Astrocyte (in vitro differentiated cells and primary cell): ENCODE measurements at regions not wholly inside any gene's neighbourhood (a gene's known extent, or its start where the extent isn't known, plus 50 kb on each side); places are given as distances from the start of the nearest gene placed in this dataset.

Source experiments
- DNase-seq: peaks from one replicate; pipeline ENCODE4 v3.0.0-alpha.2; 2010; ENCODE audit warnings: low read depth
- FAIRE-seq: peaks from 2 replicates; lab custom pipeline; 2011; peaks lifted over from hg19 to GRCh38; lab: Jason Lieb, UNC
- H2AFZ ChIP-seq: 2 replicates; pipeline ENCODE4 v1.6.0; 2012; ENCODE audit warnings: low read depth, low read length, inconsistent platforms
- H3K27ac ChIP-seq: 2 replicates; pipeline ENCODE4 v1.5.1; 2011; ENCODE audit warnings: low read depth, low read length, inconsistent platforms
- H3K27me3 ChIP-seq: 2 replicates; pipeline ENCODE4 v1.6.0; 2011; ENCODE audit warnings: low read length, inconsistent platforms; ENCODE audit not compliant: insufficient read depth
- H3K36me3 ChIP-seq: 2 replicates; pipeline ENCODE4 v1.5.1; 2011; ENCODE audit warnings: low read length, inconsistent platforms; ENCODE audit not compliant: insufficient read depth
- H3K4me1 ChIP-seq: 2 replicates; pipeline ENCODE4 v1.5.1; 2011; ENCODE audit warnings: low read length, inconsistent platforms; ENCODE audit not compliant: insufficient read depth
- H3K4me2 ChIP-seq: 2 replicates; pipeline ENCODE4 v1.6.0; 2012; ENCODE audit warnings: low read length, inconsistent platforms
- H3K4me3 ChIP-seq: 2 replicates; pipeline ENCODE4 v1.5.1; 2011; ENCODE audit warnings: low read depth, mild to moderate bottlenecking, low read length, inconsistent platforms; ENCODE audit not compliant: insufficient read depth
- H3K79me2 ChIP-seq: 2 replicates; pipeline ENCODE4 v1.6.0; 2012; ENCODE audit warnings: mild to moderate bottlenecking, low read length, inconsistent platforms; ENCODE audit not compliant: insufficient read depth
- H3K9ac ChIP-seq: 2 replicates; pipeline ENCODE4 v1.6.0; 2012; ENCODE audit warnings: mild to moderate bottlenecking, low read length, inconsistent platforms
- H3K9me3 ChIP-seq: 2 replicates; pipeline ENCODE4 v1.5.1; 2012; ENCODE audit warnings: low read depth, mild to moderate bottlenecking, low read length, inconsistent platforms; ENCODE audit not compliant: insufficient read depth
- H4K20me1 ChIP-seq: 2 replicates; pipeline ENCODE4 v1.6.0; 2012; ENCODE audit warnings: low read length, inconsistent platforms; ENCODE audit not compliant: insufficient read depth
- H3K27ac Mint-ChIP-seq: one replicate; pipeline ENCODE4 v1.8.0; 2021; ENCODE audit warnings: mild to moderate bottlenecking, mixed read lengths; ENCODE audit not compliant: unreplicated experiment
- H3K27me3 Mint-ChIP-seq: one replicate; pipeline ENCODE4 v1.8.0; 2021; ENCODE audit warnings: low read depth, mixed read lengths; ENCODE audit not compliant: unreplicated experiment
- H3K36me3 Mint-ChIP-seq: one replicate; pipeline ENCODE4 v1.8.0; 2021; ENCODE audit warnings: low read depth, mixed read lengths; ENCODE audit not compliant: unreplicated experiment
- H3K4me1 Mint-ChIP-seq: one replicate; pipeline ENCODE4 v1.8.0; 2021; ENCODE audit warnings: low read depth, mixed read lengths; ENCODE audit not compliant: unreplicated experiment
- H3K4me3 Mint-ChIP-seq: one replicate; pipeline ENCODE4 v1.8.0; 2021; ENCODE audit warnings: mild to moderate bottlenecking, moderate library complexity, mixed read lengths; ENCODE audit not compliant: unreplicated experiment
- H3K9me3 Mint-ChIP-seq: one replicate; pipeline ENCODE4 v1.8.0; 2021; ENCODE audit warnings: mild to moderate bottlenecking, mixed read lengths; ENCODE audit not compliant: unreplicated experiment
- CTCF ChIP-seq: IDR thresholded peaks from 2 replicates; pipeline ENCODE4 v1.5.1; 2011; ENCODE audit warnings: low read depth, mild to moderate bottlenecking, inconsistent platforms, low read length, moderate library complexity; ENCODE audit not compliant: insufficient read depth
- EZH2 ChIP-seq: IDR thresholded peaks from 2 replicates; pipeline ENCODE4 v1.6.1; 2012; ENCODE audit warnings: mild to moderate bottlenecking, low read length, inconsistent platforms; ENCODE audit not compliant: insufficient read depth

- H3K4me3 ChIP-seq = no peak overlapping the region
- H3K79me2 ChIP-seq = no peaks in the 10 kb centered on the region
- Mint-ChIP-seq H3K9me3 (peaks cover 3% of the 10 kb centered on the region), H3K36me3 (no peaks in the 10 kb centered on the region), H3K4me1 (no peaks in the 10 kb centered on the region), H3K27ac (no peak overlapping the region), H3K27me3 (no peaks in the 10 kb centered on the region), H3K4me3 (no peak overlapping the region)
- H3K9ac ChIP-seq = no peak overlapping the region
- H2AFZ ChIP-seq = no peak overlapping the region
- no peaks in the 10 kb centered on the region for H3K9me3 ChIP-seq
- H3K4me2 ChIP-seq = no peak overlapping the region
- H3K36me3 ChIP-seq = no peaks in the 10 kb centered on the region
- no peaks in the 10 kb centered on the region for H3K27me3 ChIP-seq
- H3K27ac ChIP-seq = no peak overlapping the region
- DNase-seq (peak; percentile 0), FAIRE-seq (no peak)
- TF ChIP-seq CTCF (no peak), EZH2 (no peak)
- no peaks in the 10 kb centered on the region for H4K20me1 ChIP-seq
- no peaks in the 10 kb centered on the region for H3K4me1 ChIP-seq
These were observed 628.0 kb upstream of the ID4 start for GRCh38 chr6:19209202-19209601.

GRCh38 chr6:19210849-19211590 is 626.1 kb upstream of the ID4 start:
- FAIRE-seq (no peak), DNase-seq (no peak)
- H3K9ac ChIP-seq = no peak overlapping the region
- H3K9me3 ChIP-seq = no peaks in the 10 kb centered on the region
- no peak overlapping the region for H3K4me3 ChIP-seq
- no peak overlapping the region for H3K4me2 ChIP-seq
- peak overlapping the region; percentile 24 for H2AFZ ChIP-seq
- H4K20me1 ChIP-seq = no peaks in the 10 kb centered on the region
- Mint-ChIP-seq H3K27ac (no peak overlapping the region), H3K36me3 (no peaks in the 10 kb centered on the region), H3K9me3 (peaks cover 3% of the 10 kb centered on the region), H3K4me3 (no peak overlapping the region), H3K4me1 (no peaks in the 10 kb centered on the region), H3K27me3 (no peaks in the 10 kb centered on the region)
- TF ChIP-seq EZH2 (no peak), CTCF (no peak)
- H3K79me2 ChIP-seq = no peaks in the 10 kb centered on the region
- H3K36me3 ChIP-seq = no peaks in the 10 kb centered on the region
- no peaks in the 10 kb centered on the region for H3K4me1 ChIP-seq
- H3K27ac ChIP-seq = no peak overlapping the region
- no peaks in the 10 kb centered on the region for H3K27me3 ChIP-seq

- H3K79me2 ChIP-seq = no peaks in the 10 kb centered on the region
- H3K27ac ChIP-seq = no peak overlapping the region
- no peak overlapping the region for H2AFZ ChIP-seq
- H3K4me1 Mint-ChIP-seq = no peaks in the 10 kb centered on the region
- no peaks in the 10 kb centered on the region for H3K36me3 ChIP-seq
- no peak for FAIRE-seq
- no peaks in the 10 kb centered on the region for H4K20me1 ChIP-seq
- no peak for TF ChIP-seq CTCF
- no peak for TF ChIP-seq EZH2
- no peak overlapping the region for H3K4me2 ChIP-seq
- H3K27ac Mint-ChIP-seq = no peak overlapping the region
- H3K9me3 Mint-ChIP-seq = peaks cover 3% of the 10 kb centered on the region
- DNase-seq = no peak
- H3K36me3 Mint-ChIP-seq = no peaks in the 10 kb centered on the region
- H3K9ac ChIP-seq = no peak overlapping the region
- H3K4me3 Mint-ChIP-seq = no peak overlapping the region
- no peaks in the 10 kb centered on the region for H3K9me3 ChIP-seq
- H3K27me3 ChIP-seq = no peaks in the 10 kb centered on the region
- no peaks in the 10 kb centered on the region for H3K4me1 ChIP-seq
- H3K27me3 Mint-ChIP-seq = no peaks in the 10 kb centered on the region
- no peak overlapping the region for H3K4me3 ChIP-seq
These were observed 622.9 kb upstream of the ID4 start for GRCh38 chr6:19214231-19214630.
